A549 (cell line): ENCODE measurements at regions not wholly inside any gene's neighbourhood (a gene's known extent, or its start where the extent isn't known, plus 50 kb on each side); places are given as distances from the start of the nearest gene placed in this dataset.

Experiments
- ATAC-seq, 2 experiments: fragments of 200-7000 bp in 1 of 2; fragments of >200 bp in 1 of 2; cut with Nextera tagmentation in 1 of 2; cut with Tn5 transposase in 1 of 2; 3 replicates each; pipeline versions ENCODE4 v1.8.0 to v1.9.1; 2018 to 2020; ENCODE audit warnings: mild to moderate bottlenecking in 1 of 2, moderate library complexity in 1 of 2
- CTCF ChIA-PET: fragments of 300-600 bp; sonication (Branson Sonifier 250); formaldehyde crosslinking; extraction: SDS; loops from one replicate; lab custom pipeline; 2021; ENCODE audit warnings: antibody characterized with exemption, inconsistent platforms; lab: Yijun Ruan, JAX
- POLR2A ChIA-PET: fragments of 350-600 bp; formaldehyde crosslinking; extraction: SDS; loops from one replicate; lab custom pipeline; 2021; ENCODE audit warnings: antibody characterized with exemption, inconsistent platforms; lab: Yijun Ruan, JAX
- DNase-seq, 2 experiments: peaks; one replicate each; pipeline versions ENCODE4 v3.0.0 to v3.0.0-alpha.2; 2011 to 2016; ENCODE audit warnings: low read depth in 1 of 2, low spot score in 1 of 2
- FAIRE-seq: peaks from 2 replicates; lab custom pipeline; 2011; peaks lifted over from hg19 to GRCh38; lab: Jason Lieb, UNC
- H3K27ac ChIP-seq, 2 experiments: fragments of >200 bp; sonication (Bioruptor Twin); formaldehyde crosslinking; 3 replicates each; pipeline ENCODE4 v1.5.1; 2016 to 2017
- H3K4me1 ChIP-seq: fragments of >200 bp; sonication (Bioruptor Twin); formaldehyde crosslinking; 3 replicates; pipeline ENCODE4 v1.6.1; 2016
- H3K4me2 ChIP-seq: fragments of >200 bp; sonication (Bioruptor Twin); formaldehyde crosslinking; 3 replicates; pipeline ENCODE4 v1.6.1; 2016
- H3K4me3 ChIP-seq: fragments of >200 bp; sonication (Bioruptor Twin); formaldehyde crosslinking; 3 replicates; pipeline ENCODE4 v1.5.1; 2016
- H3K9me3 ChIP-seq: fragments of >200 bp; sonication (Bioruptor Twin); formaldehyde crosslinking; 3 replicates; pipeline ENCODE4 v1.6.1; 2016
- CBX2 ChIP-seq: fragments of 200-600 bp; sonication (generic); IDR thresholded peaks from 2 replicates; pipeline ENCODE4 v1.6.1; 2016; ENCODE audit warnings: low read depth, mild to moderate bottlenecking, borderline replicate concordance
- CTCF ChIP-seq: fragments of >200 bp; sonication (Bioruptor Twin); formaldehyde crosslinking; IDR thresholded peaks from 3 replicates; pipeline ENCODE4 v1.5.1; 2016
- ELK1 ChIP-seq: fragments of 150-350 bp; IDR thresholded peaks from 2 replicates; pipeline ENCODE4 v1.6.1; 2014; ENCODE audit warnings: low read depth, mild to moderate bottlenecking, low read length
- FOSL2 ChIP-seq, 2 experiments: fragments of 450-650 bp in 1 of 2; fragments of >200 bp in 1 of 2; sonication (Bioruptor Twin) in 1 of 2; formaldehyde crosslinking; IDR thresholded peaks; 2 replicates each; pipeline versions ENCODE4 v1.5.0 to v1.6.1; 2016 to 2020; ENCODE audit warnings: mild to moderate bottlenecking in 1 of 2, moderate library complexity in 1 of 2
- FOXS1 ChIP-seq: fragments of 250-450 bp; sonication (Bioruptor Pico); IDR thresholded peaks from 2 replicates; pipeline ENCODE4 v1.5.0; 2020; ENCODE audit warnings: mild to moderate bottlenecking, moderate library complexity
- GATA3 ChIP-seq: IDR thresholded peaks from 2 replicates; pipeline ENCODE4 v1.6.1; 2012; ENCODE audit warnings: borderline replicate concordance
- HDAC2 ChIP-seq: fragments of 200-600 bp; sonication (generic); IDR thresholded peaks from 2 replicates; pipeline ENCODE4 v1.6.1; 2016
- HEYL ChIP-seq: fragments of 250-450 bp; sonication (Bioruptor Pico); IDR thresholded peaks from 2 replicates; pipeline ENCODE4 v1.8.0; 2021; ENCODE audit warnings: mild to moderate bottlenecking, moderate library complexity
- HMGXB4 ChIP-seq: fragments of 250-450 bp; sonication (Bioruptor Pico); IDR thresholded peaks from 2 replicates; pipeline ENCODE4 v1.5.0; 2021; ENCODE audit warnings: mild to moderate bottlenecking, moderate library complexity, borderline replicate concordance
- JUN ChIP-seq, 2 experiments: fragments of >200 bp; sonication (Bioruptor Twin); formaldehyde crosslinking; IDR thresholded peaks; 2 replicates in 1 of 2; 3 replicates in 1 of 2; pipeline ENCODE4 v1.6.1; 2016 to 2017
- JUNB ChIP-seq: fragments of >200 bp; sonication (Bioruptor Twin); formaldehyde crosslinking; IDR thresholded peaks from 2 replicates; pipeline ENCODE4 v1.6.1; 2016
- MAFK ChIP-seq: fragments of 450-650 bp; IDR thresholded peaks from 2 replicates; pipeline ENCODE4 v1.6.1; 2014; ENCODE audit not compliant: partially characterized antibody
- MYC ChIP-seq: IDR thresholded peaks from 2 replicates; pipeline ENCODE4 v1.6.1; 2012; ENCODE audit warnings: mild to moderate bottlenecking, inconsistent platforms, low read length, improper control_type of control experiment, borderline replicate concordance
- NR3C1 ChIP-seq: fragments of >200 bp; sonication (Bioruptor Twin); formaldehyde crosslinking; IDR thresholded peaks from 3 replicates; pipeline ENCODE4 v1.6.1; 2017
- PBX3 ChIP-seq: IDR thresholded peaks from 2 replicates; pipeline ENCODE4 v1.6.1; 2012
- PHF8 ChIP-seq: fragments of 200-600 bp; sonication (generic); IDR thresholded peaks from 2 replicates; pipeline ENCODE4 v1.6.1; 2016; ENCODE audit warnings: low read depth, mild to moderate bottlenecking, antibody characterized with exemption, moderate library complexity, borderline replicate concordance
- RCOR1 ChIP-seq: fragments of 150-350 bp; IDR thresholded peaks from 2 replicates; pipeline ENCODE4 v1.6.1; 2014; ENCODE audit warnings: antibody characterized with exemption, low read length, low read depth
- REST ChIP-seq: fragments of 200-600 bp; sonication (generic); IDR thresholded peaks from 2 replicates; pipeline ENCODE4 v1.6.1; 2016; ENCODE audit warnings: antibody characterized with exemption, mild to moderate bottlenecking, moderate library complexity
- RFX5 ChIP-seq: fragments of 450-650 bp; IDR thresholded peaks from 2 replicates; pipeline ENCODE4 v1.7.1; 2014; ENCODE audit warnings: antibody characterized with exemption, mild to moderate bottlenecking, moderate library complexity
- RNF2 ChIP-seq: fragments of 200-600 bp; sonication (generic); IDR thresholded peaks from 2 replicates; pipeline ENCODE4 v1.6.1; 2016; ENCODE audit warnings: low read depth, mild to moderate bottlenecking, antibody characterized with exemption, moderate library complexity, borderline replicate concordance
- TFCP2L1 ChIP-seq: fragments of 250-450 bp; sonication (Bioruptor Pico); IDR thresholded peaks from 2 replicates; pipeline ENCODE4 v1.5.0; 2021; ENCODE audit warnings: mild to moderate bottlenecking
- WGBS: methylation state at CpG from one replicate; pipeline ENCODE4 v1.1.6; 2017; ENCODE audit errors: missing lambda C conversion rate; 5-methylcytosine and 5-hydroxymethylcytosine counted together

- DNase-seq = no peak
- WGBS = 89% methylated on average over 3 of the region's 3 CpGs
- CTCF ChIA-PET = interaction anchor here (1.1 kb wide), 1 partner anchor 12 kb away, joined by 4 read pairs; no protein-coding TSS in a partner anchor
- TF ChIP-seq TFCP2L1 = no peak
- TF ChIP-seq HMGXB4 (CRISPR knock-in tag) = no peak
- no peak for TF ChIP-seq RFX5
- TF ChIP-seq CBX2 = no peak
- TF ChIP-seq, all 56 proteins: peak for 0
- Histone ChIP-seq H3K4me3 (no peak overlapping the region), H3K9me3 (no peaks in the 10 kb centered on the region), H3K4me2 (no peak overlapping the region), H3K27ac (no peak overlapping the region), H3K4me1 (0 out of 3 replicates have a peak, but pooled peaks cover 2% of the 10 kb centered on the region)
- 0 out of 6 replicates have a peak, but pooled peaks of 1 of the 2 experiments have one; percentile 34 for ATAC-seq
- FAIRE-seq = no peak
- POLR2A ChIA-PET = no interaction called here
Measured at GRCh38 chr10:21144047-21144446, 246.9 kb upstream of the NEBL start.

GRCh38 chr10:21141946-21142492 lies 244.9 kb upstream of the NEBL start:
- ATAC-seq (peak in 1 of 2 experiments; percentile 32; a peak in 1 of 6 replicates), DNase-seq (no peak)
- 96% methylated on average over 2 of the region's 2 CpGs for WGBS
- no peaks in the 10 kb centered on the region for H3K9me3 ChIP-seq
- no peak for TF ChIP-seq NR3C1
- TF ChIP-seq FOXS1 (CRISPR knock-in tag) = no peak
- no peak for TF ChIP-seq RNF2
- TF ChIP-seq JUNB = no peak
- no peak for TF ChIP-seq MAFK
- no peak for TF ChIP-seq FOSL2 (IDR thresholded peaks at IDR 0.05)
- no peak for TF ChIP-seq FOSL2 (CRISPR knock-in tag; IDR thresholded peaks at IDR 0.05)
- TF ChIP-seq PBX3 = no peak
- no peak for TF ChIP-seq RCOR1
- no peak for TF ChIP-seq PHF8
- TF ChIP-seq CBX2 = no peak
- TF ChIP-seq MYC = no peak
- TF ChIP-seq HEYL (CRISPR knock-in tag) = no peak
- TF ChIP-seq, all 56 proteins: peak for 0
- Histone ChIP-seq H3K4me1 (0 out of 3 replicates have a peak, but pooled peaks cover 5% of the 10 kb centered on the region), H3K27ac (no peak overlapping the region), H3K4me3 (no peak overlapping the region), H3K4me2 (no peak overlapping the region)
- ChIA-PET POLR2A (no interaction called here), CTCF (no interaction called here)
- FAIRE-seq = no peak

GRCh38 chr10:21138769-21139340 lies 241.7 kb upstream of the NEBL start:
- ATAC-seq = no peak
- DNase-seq = no peak
- POLR2A ChIA-PET = interaction anchor here (0.6 kb wide), 1 partner anchor 18 kb away, joined by 3 read pairs; no protein-coding TSS in a partner anchor
- Histone ChIP-seq H3K4me3 (no peak overlapping the region), H3K9me3 (no peaks in the 10 kb centered on the region), H3K4me2 (no peak overlapping the region), H3K27ac (no peak overlapping the region; a peak in 1 of 6 replicates), H3K4me1 (peaks cover 29% of the 10 kb centered on the region)
- CTCF ChIA-PET = interaction anchor here (0.7 to 2.8 kb wide), 4 partner anchors 12 to 1493 kb away, joined by 3 to 7 read pairs (median 4); no protein-coding TSS in a partner anchor
- 76% methylated on average over 6 of the region's 6 CpGs for WGBS
- no peak for FAIRE-seq
- TF ChIP-seq ELK1 (no peak), MAFK (no peak), REST (no peak), HEYL (CRISPR knock-in tag) (no peak), HDAC2 (no peak), GATA3 (no peak), CTCF (no peak), JUN (IDR thresholded peaks at IDR 0.05) (no peak)
